ENCODE measurements at regions not wholly inside any gene's neighbourhood (a gene's known extent, or its start where the extent isn't known, plus 50 kb on each side); places are given as distances from the start of the nearest gene placed in this dataset.
"Not testable (repeated sequence)": the region's sequence is repeated elsewhere in the genome, so short reads cannot be mapped to it uniquely, and the experiment has no call there.

DNA sequence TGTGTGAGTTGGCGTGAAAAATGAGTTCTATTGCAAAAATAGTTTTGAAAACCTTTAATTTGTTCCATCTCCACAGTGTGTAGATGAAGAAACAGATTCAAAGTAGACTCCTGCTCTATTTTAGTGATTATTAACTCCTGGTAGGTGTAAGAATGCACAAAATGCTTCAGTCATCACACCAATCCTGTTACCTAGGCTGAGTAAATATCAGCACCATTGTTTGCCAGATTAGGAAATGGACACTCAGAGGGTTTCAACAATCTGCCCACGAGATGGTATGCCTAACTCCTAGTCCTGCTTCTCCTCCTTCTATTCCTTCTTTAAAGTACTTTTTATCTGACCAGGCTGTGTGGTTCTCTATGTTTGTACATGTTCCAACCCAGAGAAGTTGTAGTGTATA is 108.9 kb upstream of the AHI1 start:
- H3K27me3 ChIP-seq: no peaks in the 10 kb centered on the region
- no peaks in the 10 kb centered on the region for H3K4me1 ChIP-seq
- intact Hi-C loops (cut with DNase I; ENCODE audit: low total_unique reads): no loop called here
- no peaks in the 10 kb centered on the region for H3K36me3 ChIP-seq
- H3K27ac ChIP-seq: no peak overlapping the region
- TF ChIP-seq, protein P1, sequence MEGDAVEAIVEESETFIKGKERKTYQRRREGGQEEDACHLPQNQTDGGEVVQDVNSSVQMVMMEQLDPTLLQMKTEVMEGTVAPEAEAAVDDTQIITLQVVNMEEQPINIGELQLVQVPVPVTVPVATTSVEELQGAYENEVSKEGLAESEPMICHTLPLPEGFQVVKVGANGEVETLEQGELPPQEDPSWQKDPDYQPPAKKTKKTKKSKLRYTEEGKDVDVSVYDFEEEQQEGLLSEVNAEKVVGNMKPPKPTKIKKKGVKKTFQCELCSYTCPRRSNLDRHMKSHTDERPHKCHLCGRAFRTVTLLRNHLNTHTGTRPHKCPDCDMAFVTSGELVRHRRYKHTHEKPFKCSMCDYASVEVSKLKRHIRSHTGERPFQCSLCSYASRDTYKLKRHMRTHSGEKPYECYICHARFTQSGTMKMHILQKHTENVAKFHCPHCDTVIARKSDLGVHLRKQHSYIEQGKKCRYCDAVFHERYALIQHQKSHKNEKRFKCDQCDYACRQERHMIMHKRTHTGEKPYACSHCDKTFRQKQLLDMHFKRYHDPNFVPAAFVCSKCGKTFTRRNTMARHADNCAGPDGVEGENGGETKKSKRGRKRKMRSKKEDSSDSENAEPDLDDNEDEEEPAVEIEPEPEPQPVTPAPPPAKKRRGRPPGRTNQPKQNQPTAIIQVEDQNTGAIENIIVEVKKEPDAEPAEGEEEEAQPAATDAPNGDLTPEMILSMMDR (IDR thresholded peaks at IDR 0.05): no peak
- H3K9me3 ChIP-seq: no peaks in the 10 kb centered on the region
- no peak for DNase-seq
- H3K4me3 ChIP-seq: no peak overlapping the region

GRCh38 chr6:135608031-135608430 is 110.5 kb upstream of the AHI1 start:
- Histone ChIP-seq H3K36me3 (no peaks in the 10 kb centered on the region), H3K4me1 (no peaks in the 10 kb centered on the region), H3K9me3 (no peaks in the 10 kb centered on the region), H3K4me3 (no peak overlapping the region), H3K27me3 (no peaks in the 10 kb centered on the region), H3K27ac (no peak overlapping the region)
- TF ChIP-seq, protein P1 (IDR thresholded peaks at IDR 0.05): no peak
- intact Hi-C loops (cut with DNase I; ENCODE audit: low total_unique reads): no loop called here
- no peak for DNase-seq

DNA sequence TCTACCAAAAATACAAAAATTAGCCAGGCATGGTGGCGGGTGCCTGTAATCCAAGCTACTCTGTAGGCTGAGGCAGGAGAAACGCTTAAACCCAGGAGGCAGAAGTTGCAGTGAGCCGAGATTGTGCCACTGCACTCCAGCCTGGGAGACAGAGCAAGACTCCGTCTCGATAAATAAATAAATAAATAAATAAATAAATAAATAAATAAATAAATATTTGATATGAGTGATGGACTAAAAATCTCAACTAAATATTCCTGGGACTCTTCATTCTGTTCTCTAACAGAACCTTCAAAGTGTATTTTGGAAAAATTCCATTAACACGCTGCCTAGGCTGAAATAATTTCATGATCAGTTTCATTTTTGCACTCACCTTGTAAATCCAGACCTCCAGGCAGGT is 112.7 kb upstream of the AHI1 start:
- H3K27ac ChIP-seq; DNase-seq; H3K27me3 ChIP-seq; H3K9me3 ChIP-seq; H3K36me3 ChIP-seq; intact Hi-C loops (cut with DNase I; ENCODE audit: low total_unique reads); H3K4me3 ChIP-seq; H3K4me1 ChIP-seq: not testable (repeated sequence)

GRCh38 chr6:135616655-135617054 is 119.1 kb upstream of the AHI1 start:
- H3K4me1 ChIP-seq: no peaks in the 10 kb centered on the region
- H3K27ac ChIP-seq: no peak overlapping the region
- DNase-seq: no peak
- H3K9me3 ChIP-seq: no peaks in the 10 kb centered on the region
- no peak overlapping the region for H3K4me3 ChIP-seq
- intact Hi-C loops (cut with DNase I; ENCODE audit: low total_unique reads): no loop called here
- H3K27me3 ChIP-seq: no peaks in the 10 kb centered on the region
- H3K36me3 ChIP-seq: no peaks in the 10 kb centered on the region
- TF ChIP-seq, protein P1 (IDR thresholded peaks at IDR 0.05): no peak

- intact Hi-C loops (cut with DNase I; ENCODE audit: low total_unique reads): no loop called here
- H3K27me3 ChIP-seq: no peaks in the 10 kb centered on the region
- no peaks in the 10 kb centered on the region for H3K4me1 ChIP-seq
- DNase-seq: no peak
- no peak overlapping the region for H3K27ac ChIP-seq
- H3K36me3 ChIP-seq: no peaks in the 10 kb centered on the region
- TF ChIP-seq, protein P1 (IDR thresholded peaks at IDR 0.05): no peak
- H3K4me3 ChIP-seq: no peak overlapping the region
- H3K9me3 ChIP-seq: no peaks in the 10 kb centered on the region
Observed at GRCh38 chr6:135617222-135617621, 119.7 kb upstream of the AHI1 start.

GRCh38 chr6:135622081-135622480 is 124.5 kb upstream of the AHI1 start:
- no peak overlapping the region for H3K27ac ChIP-seq
- H3K27me3 ChIP-seq: no peaks in the 10 kb centered on the region
- intact Hi-C loops (cut with DNase I; ENCODE audit: low total_unique reads): no loop called here
- DNase-seq: no peak
- no peaks in the 10 kb centered on the region for H3K9me3 ChIP-seq
- no peaks in the 10 kb centered on the region for H3K4me1 ChIP-seq
- TF ChIP-seq, protein P1 (IDR thresholded peaks at IDR 0.05): no peak
- no peak overlapping the region for H3K4me3 ChIP-seq
- no peaks in the 10 kb centered on the region for H3K36me3 ChIP-seq

Measured in tibial artery (tissue), 4 donors.